HFFc6 (cell line): ENCODE measurements at regions not wholly inside any gene's neighbourhood (a gene's known extent, or its start where the extent isn't known, plus 50 kb on each side); places are given as distances from the start of the nearest gene placed in this dataset.

ENCODE experiments used
- DNase-seq: peaks from one replicate; pipeline ENCODE4 v3.0.0-alpha.2; 2018
- H3K27ac Mint-ChIP-seq: 2 replicates; pipeline ENCODE4 v1.8.0; 2020; ENCODE audit warnings: mild to moderate bottlenecking, mixed read lengths
- H3K27me3 Mint-ChIP-seq: 2 replicates; pipeline ENCODE4 v1.8.0; 2021; ENCODE audit warnings: mild to moderate bottlenecking, moderate library complexity, mixed read lengths; ENCODE audit not compliant: insufficient read depth
- H3K36me3 Mint-ChIP-seq: 2 replicates; pipeline ENCODE4 v1.8.0; 2021; ENCODE audit warnings: low read depth, mixed read lengths
- H3K4me1 Mint-ChIP-seq: 2 replicates; pipeline ENCODE4 v1.8.0; 2020; ENCODE audit warnings: low read depth, mixed read lengths
- H3K4me3 Mint-ChIP-seq: 2 replicates; pipeline ENCODE4 v1.8.0; 2020; ENCODE audit warnings: mild to moderate bottlenecking, moderate library complexity, mixed read lengths
- H3K9me3 Mint-ChIP-seq: 2 replicates; pipeline ENCODE4 v1.8.0; 2020; ENCODE audit warnings: mild to moderate bottlenecking, mixed read lengths
- TF ChIP-seq, protein P1 (sequence below): fragments of 200-600 bp; sonication (generic); IDR thresholded peaks from 2 replicates; pipeline ENCODE4 v1.5.0; 2021; ENCODE audit warnings: antibody characterized with exemption, mild to moderate bottlenecking

GRCh38 chr13:111844222-111844671 lies 222.7 kb upstream of the SOX1 start:
- DNase-seq, result no peak

DNA sequence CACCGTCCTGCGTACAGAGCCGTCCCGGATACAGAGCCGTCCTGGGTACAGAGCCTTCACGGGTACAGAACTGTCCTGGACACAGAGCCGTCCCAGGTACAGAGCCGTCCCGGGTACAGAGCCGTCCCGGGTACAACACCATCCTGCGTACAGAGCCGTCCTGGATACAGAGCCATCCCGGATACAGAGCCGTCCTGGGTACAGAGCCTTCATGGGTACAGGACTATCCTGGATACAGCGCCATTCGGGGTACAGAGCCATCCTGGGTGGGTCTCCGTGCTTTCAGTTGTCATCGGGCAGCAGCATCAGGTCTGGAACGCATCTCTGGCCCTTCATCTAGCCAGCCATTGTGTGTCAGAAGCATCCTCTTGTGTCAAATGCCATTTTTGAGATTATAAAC lies 222.3 kb upstream of the SOX1 start:
- TF ChIP-seq, protein P1, sequence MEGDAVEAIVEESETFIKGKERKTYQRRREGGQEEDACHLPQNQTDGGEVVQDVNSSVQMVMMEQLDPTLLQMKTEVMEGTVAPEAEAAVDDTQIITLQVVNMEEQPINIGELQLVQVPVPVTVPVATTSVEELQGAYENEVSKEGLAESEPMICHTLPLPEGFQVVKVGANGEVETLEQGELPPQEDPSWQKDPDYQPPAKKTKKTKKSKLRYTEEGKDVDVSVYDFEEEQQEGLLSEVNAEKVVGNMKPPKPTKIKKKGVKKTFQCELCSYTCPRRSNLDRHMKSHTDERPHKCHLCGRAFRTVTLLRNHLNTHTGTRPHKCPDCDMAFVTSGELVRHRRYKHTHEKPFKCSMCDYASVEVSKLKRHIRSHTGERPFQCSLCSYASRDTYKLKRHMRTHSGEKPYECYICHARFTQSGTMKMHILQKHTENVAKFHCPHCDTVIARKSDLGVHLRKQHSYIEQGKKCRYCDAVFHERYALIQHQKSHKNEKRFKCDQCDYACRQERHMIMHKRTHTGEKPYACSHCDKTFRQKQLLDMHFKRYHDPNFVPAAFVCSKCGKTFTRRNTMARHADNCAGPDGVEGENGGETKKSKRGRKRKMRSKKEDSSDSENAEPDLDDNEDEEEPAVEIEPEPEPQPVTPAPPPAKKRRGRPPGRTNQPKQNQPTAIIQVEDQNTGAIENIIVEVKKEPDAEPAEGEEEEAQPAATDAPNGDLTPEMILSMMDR, result no peak
- no peak for DNase-seq
- H3K4me1 Mint-ChIP-seq, result no peaks in the 10 kb centered on the region

More at GRCh38 chr13:111844222-111844671, 222.7 kb upstream of the SOX1 start:
- Mint-ChIP-seq H3K27me3 (no peaks in the 10 kb centered on the region), H3K36me3 (no peaks in the 10 kb centered on the region), H3K27ac (no peak overlapping the region), H3K9me3 (peaks cover 26% of the 10 kb centered on the region), H3K4me1 (no peaks in the 10 kb centered on the region), H3K4me3 (no peak overlapping the region)
- TF ChIP-seq, protein P1, result no peak

GRCh38 chr13:111845621-111846351 lies 221.2 kb upstream of the SOX1 start:
- TF ChIP-seq, protein P1, result no peak
- Mint-ChIP-seq H3K4me1 (no peaks in the 10 kb centered on the region), H3K4me3 (no peak overlapping the region), H3K27ac (no peak overlapping the region), H3K27me3 (no peaks in the 10 kb centered on the region; the same call in 1 of the 2 replicates), H3K36me3 (no peaks in the 10 kb centered on the region), H3K9me3 (peaks cover 26% of the 10 kb centered on the region)
- no peak for DNase-seq

More for the DNA sequence above, 222.3 kb upstream of the SOX1 start:
- no peak overlapping the region for H3K4me3 Mint-ChIP-seq
- peaks cover 26% of the 10 kb centered on the region for H3K9me3 Mint-ChIP-seq
- H3K36me3 Mint-ChIP-seq, result no peaks in the 10 kb centered on the region
- H3K27me3 Mint-ChIP-seq, result no peaks in the 10 kb centered on the region
- H3K27ac Mint-ChIP-seq, result no peak overlapping the region

GRCh38 chr13:111846391-111847159 lies 220.4 kb upstream of the SOX1 start:
- peaks cover 26% of the 10 kb centered on the region for H3K9me3 Mint-ChIP-seq
- TF ChIP-seq, protein P1, result no peak
- H3K4me3 Mint-ChIP-seq, result no peak overlapping the region
- DNase-seq, result no peak
- H3K4me1 Mint-ChIP-seq, result no peaks in the 10 kb centered on the region
- no peak overlapping the region for H3K27ac Mint-ChIP-seq
- H3K27me3 Mint-ChIP-seq, result no peaks in the 10 kb centered on the region; the same call in 1 of the 2 replicates
- H3K36me3 Mint-ChIP-seq, result no peaks in the 10 kb centered on the region

GRCh38 chr13:111847964-111848363 lies 219.0 kb upstream of the SOX1 start:
- Mint-ChIP-seq H3K36me3 (no peaks in the 10 kb centered on the region), H3K9me3 (peaks cover 26% of the 10 kb centered on the region), H3K27me3 (no peaks in the 10 kb centered on the region; the same call in 1 of the 2 replicates), H3K4me1 (no peaks in the 10 kb centered on the region), H3K4me3 (no peak overlapping the region), H3K27ac (no peak overlapping the region)
- TF ChIP-seq, protein P1, result no peak
- DNase-seq, result no peak
